ENCODE measurements at regions not wholly inside any gene's neighbourhood (a gene's known extent, or its start where the extent isn't known, plus 50 kb on each side); places are given as distances from the start of the nearest gene placed in this dataset.
"Not testable (repeated sequence)": the region's sequence is repeated elsewhere in the genome, so short reads cannot be mapped to it uniquely, and the experiment has no call there.

DNA sequence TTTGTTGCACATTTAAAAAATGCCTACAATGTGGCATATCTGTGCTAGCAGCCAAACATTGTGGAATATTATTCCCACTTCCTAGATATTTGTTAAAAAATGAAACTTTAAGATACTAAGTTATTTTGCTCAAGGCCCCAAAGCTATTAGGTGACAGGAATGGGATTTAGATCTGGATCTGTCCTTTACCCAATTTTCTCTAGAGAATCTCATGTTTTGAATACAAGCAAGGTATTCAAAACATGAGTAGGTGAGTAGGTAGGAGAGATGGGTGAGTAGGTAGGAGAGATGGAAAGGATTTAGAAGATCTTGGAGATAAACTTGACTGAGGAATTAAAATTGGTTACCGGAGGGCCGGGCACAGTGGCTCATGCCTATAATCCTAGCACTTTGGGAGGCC, 61.2 kb upstream of the AKIRIN2 start:
- no peak for DNase-seq (ENCODE audit: low read depth in 2 of 2)

DNA sequence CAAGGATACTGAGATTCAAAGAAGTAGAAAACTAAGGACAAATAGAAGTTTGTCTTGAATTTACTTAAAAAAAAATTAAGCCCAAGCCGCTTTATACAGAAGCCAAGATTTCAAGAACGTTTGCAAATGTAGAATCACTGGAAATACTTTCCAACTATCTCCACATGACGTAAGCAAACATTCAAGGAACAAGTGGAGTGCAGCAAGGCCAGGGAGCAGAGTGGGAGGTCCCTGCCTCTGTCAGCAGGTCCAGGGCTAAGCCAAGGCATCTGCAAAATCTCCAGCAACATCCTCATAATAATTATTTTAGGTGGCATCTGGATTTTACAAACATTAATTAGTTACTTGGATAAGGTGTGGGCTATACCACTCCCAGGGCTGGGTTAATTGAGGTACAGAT, 60.1 kb upstream of the AKIRIN2 start:
- no peak for DNase-seq (ENCODE audit: low read depth in 2 of 2)

DNA sequence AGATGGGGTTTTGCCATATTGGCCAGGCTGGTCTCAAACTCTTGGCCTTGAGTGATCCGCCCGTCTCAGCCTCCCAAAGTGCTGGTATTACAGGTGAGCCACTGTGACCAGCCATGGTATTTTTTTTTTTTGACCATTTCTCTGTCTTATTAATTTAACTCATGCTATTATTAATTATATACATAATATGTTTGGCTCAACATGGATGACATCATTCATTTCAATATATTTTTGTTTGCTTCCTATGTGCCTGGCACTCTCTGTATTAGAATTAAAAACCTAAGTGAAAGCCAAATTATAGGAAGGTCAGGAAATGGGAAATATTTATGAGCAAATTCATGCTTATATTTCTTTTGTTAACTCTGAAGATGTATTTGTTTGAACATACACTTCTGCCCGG, 55.8 kb upstream of the AKIRIN2 start:
- no peak for DNase-seq (ENCODE audit: low read depth in 2 of 2)

DNA sequence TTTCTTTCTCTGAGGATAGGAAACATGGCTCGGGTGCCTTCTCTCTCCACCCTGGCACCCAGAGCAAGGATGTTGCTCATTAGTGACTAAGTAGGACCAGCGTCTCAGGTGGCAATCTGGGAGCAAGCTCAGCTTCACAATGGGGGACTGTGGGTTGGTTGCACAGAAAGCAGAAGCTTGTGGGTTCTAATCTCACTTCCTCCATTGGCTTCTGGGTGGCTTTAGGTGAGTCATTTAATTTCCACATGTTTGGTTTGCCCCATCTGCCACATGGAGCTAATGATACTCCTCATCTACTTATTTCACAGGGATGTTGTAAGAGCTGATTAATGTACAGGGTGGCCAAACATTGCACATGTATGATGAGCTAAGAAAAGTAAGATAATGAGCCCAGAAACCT, 54.8 kb upstream of the AKIRIN2 start:
- peak; percentile 11 to 44 for DNase-seq (ENCODE audit: low read depth in 2 of 2)

DNA sequence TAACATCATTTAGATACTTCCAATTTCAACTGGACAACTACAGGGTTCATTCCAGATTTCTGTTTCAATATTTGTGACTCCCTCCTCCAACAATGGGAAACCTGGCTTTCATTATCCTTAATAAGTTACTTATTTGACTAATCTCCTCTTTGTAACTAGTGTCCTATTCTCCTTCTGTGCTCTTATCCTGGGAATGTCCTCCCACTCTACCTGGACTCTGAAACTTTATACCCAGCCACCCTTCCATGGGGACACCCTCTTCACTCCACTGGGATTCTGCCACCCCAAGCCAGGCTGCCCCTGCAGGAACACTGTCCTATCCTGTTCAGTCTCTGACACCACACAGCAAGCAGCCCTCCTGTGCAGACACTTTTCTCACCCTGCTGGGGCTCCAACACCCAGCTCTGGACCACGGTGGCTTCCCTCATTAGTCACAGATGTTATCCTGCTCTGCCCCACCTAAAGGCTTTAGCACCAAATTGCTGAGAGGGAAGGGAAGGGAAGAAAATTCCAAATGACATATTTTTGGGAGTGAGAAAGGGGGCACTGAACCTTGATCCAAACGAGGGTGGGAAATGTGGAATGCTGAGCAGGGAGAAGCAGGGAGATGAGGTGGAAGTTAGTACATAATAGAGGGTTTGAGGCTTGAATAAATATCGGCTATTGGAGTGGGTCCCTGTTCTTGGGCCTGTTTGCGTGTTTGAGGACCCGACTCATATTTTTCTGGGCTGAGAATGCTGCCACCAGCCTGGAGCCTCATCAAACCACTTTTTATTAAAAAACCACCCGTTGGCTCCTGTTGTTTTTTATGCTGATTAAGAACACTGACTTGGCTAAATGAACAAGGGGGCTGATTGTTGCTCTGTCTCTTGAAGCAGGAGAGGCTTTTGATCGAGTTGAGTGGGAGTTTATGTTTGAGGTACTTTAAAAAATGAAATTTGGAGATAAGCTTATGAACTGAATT, 54.0 kb upstream of the AKIRIN2 start:
- no peak for DNase-seq (ENCODE audit: low read depth in 2 of 2)

DNA sequence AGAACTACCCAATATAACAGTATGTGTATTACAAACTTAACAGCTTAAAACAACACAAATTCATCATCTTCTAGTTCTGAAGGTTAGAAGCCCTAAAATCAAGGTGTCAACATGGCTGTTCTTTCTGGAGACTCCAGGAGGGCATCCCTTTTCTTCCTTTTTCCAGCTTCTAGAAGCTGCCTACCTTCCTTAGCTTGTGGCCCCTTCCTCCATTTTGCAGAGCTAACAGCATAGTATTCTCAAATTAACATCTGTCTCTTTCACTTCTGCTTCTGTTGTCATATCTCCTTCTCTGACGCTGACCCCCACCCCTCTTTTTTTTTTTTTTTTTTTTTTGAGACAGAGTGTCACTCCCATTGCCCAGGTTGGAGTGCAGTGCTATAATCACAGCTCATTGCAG, 52.8 kb upstream of the AKIRIN2 start:
- DNase-seq (ENCODE audit: low read depth in 2 of 2) = no peak

DNA sequence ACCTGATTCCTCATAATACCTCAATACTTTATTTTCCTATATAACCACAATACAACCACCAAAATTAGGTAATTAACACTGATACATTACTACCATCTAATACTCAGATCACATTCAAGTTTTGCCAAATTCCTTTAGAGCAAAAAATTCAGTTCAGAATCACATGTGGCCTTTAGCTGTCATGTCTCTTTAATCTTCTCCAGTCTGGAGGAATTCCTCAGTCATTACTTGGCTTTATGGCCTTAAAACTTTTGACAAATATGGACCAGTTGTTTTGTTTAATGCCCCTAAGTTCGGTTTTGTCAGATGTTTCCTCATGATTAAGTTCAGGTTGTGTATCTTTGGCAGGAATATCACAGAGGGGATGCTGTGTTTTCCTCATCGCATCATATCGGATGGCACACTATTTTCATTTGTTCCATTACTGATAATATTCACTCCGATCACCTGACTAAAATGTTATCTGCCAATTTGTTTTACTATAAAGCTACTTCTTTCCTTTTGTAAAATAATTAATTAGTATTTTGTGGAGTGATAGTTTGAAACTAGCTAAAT, 51.2 kb upstream of the AKIRIN2 start:
- no peak for DNase-seq (ENCODE audit: low read depth in 2 of 2)

DNA sequence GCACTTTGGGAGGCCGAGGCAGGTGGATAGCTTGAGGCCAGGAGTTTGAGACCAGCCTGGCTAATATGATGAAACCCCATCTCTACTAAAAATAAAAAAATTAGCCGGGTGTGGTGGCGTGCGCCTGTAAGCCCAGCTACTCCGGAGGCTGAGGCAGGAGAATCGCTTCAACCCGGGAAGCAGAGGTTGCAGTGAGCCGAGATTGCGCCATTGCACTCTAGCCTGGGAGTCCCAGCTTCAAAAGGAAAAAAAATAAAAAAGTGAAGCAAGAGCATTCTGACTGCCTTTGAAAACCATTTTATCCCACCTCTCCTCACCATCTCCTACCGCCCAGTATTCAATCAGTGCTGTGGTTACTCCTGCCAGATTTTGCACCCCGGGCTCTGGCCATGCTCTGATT, 50.5 kb upstream of the AKIRIN2 start:
- not testable (repeated sequence) for DNase-seq (ENCODE audit: low read depth in 2 of 2)

Data from stimulated activated CD4-positive, alpha-beta T cell treated with anti-CD3 and anti-CD28 coated beads, Interleukin-4, amount 100 ng/mL, for 48 hours (primary cell).